ENCODE measurements at regions not wholly inside any gene's neighbourhood (a gene's known extent, or its start where the extent isn't known, plus 50 kb on each side); places are given as distances from the start of the nearest gene placed in this dataset.

DNA sequence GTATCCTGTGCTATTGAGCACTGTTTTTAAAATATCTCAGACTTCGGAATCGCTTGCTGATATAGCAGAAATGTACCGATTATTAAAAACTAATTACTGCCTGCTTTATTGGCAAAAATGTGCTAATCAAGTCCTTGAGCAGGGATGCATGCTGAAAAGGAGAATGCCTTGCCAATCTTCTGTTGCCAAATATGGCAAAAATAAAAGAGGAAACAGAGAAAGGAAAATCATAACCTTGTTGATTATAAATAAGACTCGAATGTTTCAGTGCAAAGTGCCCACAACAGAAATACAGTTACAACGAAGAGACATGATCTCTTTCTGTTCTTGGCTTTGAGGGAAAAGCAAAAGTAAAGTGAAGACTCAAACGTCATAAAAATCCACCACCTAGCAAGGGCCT is 248.5 kb downstream of the TMEM182 start:
- TF ChIP-seq, protein P1, sequence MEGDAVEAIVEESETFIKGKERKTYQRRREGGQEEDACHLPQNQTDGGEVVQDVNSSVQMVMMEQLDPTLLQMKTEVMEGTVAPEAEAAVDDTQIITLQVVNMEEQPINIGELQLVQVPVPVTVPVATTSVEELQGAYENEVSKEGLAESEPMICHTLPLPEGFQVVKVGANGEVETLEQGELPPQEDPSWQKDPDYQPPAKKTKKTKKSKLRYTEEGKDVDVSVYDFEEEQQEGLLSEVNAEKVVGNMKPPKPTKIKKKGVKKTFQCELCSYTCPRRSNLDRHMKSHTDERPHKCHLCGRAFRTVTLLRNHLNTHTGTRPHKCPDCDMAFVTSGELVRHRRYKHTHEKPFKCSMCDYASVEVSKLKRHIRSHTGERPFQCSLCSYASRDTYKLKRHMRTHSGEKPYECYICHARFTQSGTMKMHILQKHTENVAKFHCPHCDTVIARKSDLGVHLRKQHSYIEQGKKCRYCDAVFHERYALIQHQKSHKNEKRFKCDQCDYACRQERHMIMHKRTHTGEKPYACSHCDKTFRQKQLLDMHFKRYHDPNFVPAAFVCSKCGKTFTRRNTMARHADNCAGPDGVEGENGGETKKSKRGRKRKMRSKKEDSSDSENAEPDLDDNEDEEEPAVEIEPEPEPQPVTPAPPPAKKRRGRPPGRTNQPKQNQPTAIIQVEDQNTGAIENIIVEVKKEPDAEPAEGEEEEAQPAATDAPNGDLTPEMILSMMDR (IDR thresholded peaks at IDR 0.05 in 8 of 11, conservative IDR thresholded peaks at IDR 0.05 in 3 of 11), result no peak
- TF ChIP-seq POLR2A (IDR thresholded peaks at IDR 0.05), result no peak
- no peak for TF ChIP-seq POLR2AphosphoS5 (IDR thresholded peaks at IDR 0.05)
